ENCODE measurements at regions not wholly inside any gene's neighbourhood (a gene's known extent, or its start where the extent isn't known, plus 50 kb on each side); places are given as distances from the start of the nearest gene placed in this dataset.
"Not testable (repeated sequence)": the region's sequence is repeated elsewhere in the genome, so short reads cannot be mapped to it uniquely, and the experiment has no call there.

DNA sequence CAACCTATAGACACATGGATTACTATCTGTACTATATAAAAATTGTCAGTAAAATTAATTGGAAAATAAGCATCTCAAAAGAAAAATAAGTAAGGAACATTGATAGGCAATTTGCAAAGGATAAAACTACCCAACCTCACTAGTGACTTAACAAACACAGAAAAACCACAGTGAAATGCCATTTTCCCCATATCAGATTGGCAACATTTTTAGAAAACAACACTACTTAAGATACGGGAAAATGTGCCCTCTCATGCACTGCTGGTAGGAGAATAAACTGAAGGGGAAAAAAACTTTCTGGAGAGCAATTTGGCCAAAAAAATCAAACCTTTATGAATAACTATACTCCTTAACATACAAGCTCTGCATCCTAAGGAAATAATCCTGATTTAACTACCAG is 254.0 kb downstream of the DEPDC1B start:
- Mint-ChIP-seq H3K27me3 (no peaks in the 10 kb centered on the region), H3K4me3 (no peak overlapping the region), H3K4me1 (no peaks in the 10 kb centered on the region), H3K36me3 (ENCODE audit: insufficient read depth) (no peaks in the 10 kb centered on the region), H3K27ac (ENCODE audit: low read depth) (no peak overlapping the region), H3K9me3 (peaks cover 20% of the 10 kb centered on the region)
- no peak for ATAC-seq (replicated peaks; ENCODE audit: extremely low read depth, poor library complexity, severe bottlenecking)
- DNase-seq (ENCODE audit: low spot score in 2 of 2) = no peak

DNA sequence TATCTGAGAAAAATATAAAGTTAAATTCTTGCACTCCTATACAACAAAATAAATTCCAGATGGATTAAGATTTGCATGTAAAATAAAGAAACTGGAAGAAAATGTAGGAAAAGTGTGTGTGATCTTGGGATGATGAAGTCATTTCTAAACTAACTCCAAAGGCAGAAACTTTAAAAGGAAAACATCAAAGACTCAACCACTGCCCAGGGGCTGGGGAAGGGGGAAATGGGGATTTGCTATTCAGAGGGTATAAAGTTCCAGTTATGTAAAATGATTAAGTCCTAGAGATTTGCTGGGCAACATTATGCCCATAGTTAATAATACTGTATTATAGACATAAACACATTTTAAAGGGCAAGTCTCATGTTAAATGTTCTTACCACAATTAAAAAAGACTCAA is 254.5 kb downstream of the DEPDC1B start:
- no peaks in the 10 kb centered on the region for H3K36me3 Mint-ChIP-seq (ENCODE audit: insufficient read depth)
- H3K27me3 Mint-ChIP-seq = no peaks in the 10 kb centered on the region
- H3K27ac Mint-ChIP-seq (ENCODE audit: low read depth) = no peak overlapping the region
- H3K4me1 Mint-ChIP-seq = no peaks in the 10 kb centered on the region
- ATAC-seq (replicated peaks; ENCODE audit: extremely low read depth, poor library complexity, severe bottlenecking) = no peak
- peaks cover 22% of the 10 kb centered on the region for H3K9me3 Mint-ChIP-seq
- no peak for DNase-seq (ENCODE audit: low spot score in 2 of 2)
- H3K4me3 Mint-ChIP-seq = no peak overlapping the region

DNA sequence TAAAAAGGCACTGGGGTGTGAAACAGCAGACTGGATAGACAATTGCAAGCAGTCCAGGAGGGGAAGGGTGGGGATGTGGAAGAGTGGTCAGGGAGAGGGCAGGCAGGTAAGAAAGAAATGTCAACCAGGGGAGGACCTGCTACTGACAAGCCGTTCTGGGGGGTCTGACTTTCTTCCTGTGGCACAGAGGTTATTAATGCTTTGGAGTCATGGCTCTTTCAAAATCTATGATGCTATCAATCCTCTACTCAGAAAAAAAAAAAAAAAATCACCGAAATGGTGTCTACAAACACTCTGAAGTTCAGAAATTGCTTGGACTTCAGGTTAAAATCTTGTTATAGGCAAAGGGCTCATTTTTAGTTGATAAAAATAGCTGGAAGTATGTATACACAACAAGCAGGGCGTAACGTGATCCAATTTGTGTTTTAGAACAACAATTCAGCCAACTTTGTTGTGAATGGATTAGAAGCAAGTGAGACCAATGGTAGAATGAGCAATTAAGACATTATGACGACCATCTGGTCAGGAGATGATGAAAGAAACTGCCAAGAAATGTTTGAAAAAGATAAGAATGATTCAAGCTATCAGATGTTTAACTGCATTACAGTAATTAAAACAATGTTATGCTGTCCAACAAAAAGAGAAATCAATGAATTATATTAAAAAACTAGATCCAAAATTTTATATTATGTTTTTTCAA is 255.2 kb downstream of the DEPDC1B start:
- peaks cover 28% of the 10 kb centered on the region for H3K9me3 Mint-ChIP-seq
- no peaks in the 10 kb centered on the region for H3K36me3 Mint-ChIP-seq (ENCODE audit: insufficient read depth)
- ATAC-seq (replicated peaks; ENCODE audit: extremely low read depth, poor library complexity, severe bottlenecking) (no peak), DNase-seq (ENCODE audit: low spot score in 2 of 2) (no peak)
- no peak overlapping the region for H3K4me3 Mint-ChIP-seq
- no peaks in the 10 kb centered on the region for H3K4me1 Mint-ChIP-seq
- H3K27ac Mint-ChIP-seq (ENCODE audit: low read depth) = no peak overlapping the region
- H3K27me3 Mint-ChIP-seq = no peaks in the 10 kb centered on the region

DNA sequence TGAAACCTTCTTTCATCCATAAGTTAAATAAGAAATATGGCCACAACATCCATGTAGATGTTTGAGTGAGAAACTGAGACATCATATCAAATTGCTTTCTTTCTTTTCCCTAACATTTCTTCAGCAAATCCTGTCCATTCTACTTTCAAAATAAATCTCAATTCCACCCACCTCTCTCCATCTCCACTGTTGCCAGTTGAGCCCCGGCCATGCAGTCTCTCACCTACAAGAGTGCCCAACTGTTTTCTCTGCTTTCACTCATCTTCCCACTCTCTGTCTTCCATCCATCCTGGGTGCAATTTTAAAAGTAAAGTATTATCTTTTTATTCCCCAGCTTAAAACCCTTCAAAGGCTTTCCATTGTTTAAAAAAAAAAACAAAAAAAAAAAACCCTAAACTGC is 260.4 kb downstream of the DEPDC1B start:
- H3K27ac Mint-ChIP-seq (ENCODE audit: low read depth) = no peak overlapping the region
- no peaks in the 10 kb centered on the region for H3K36me3 Mint-ChIP-seq (ENCODE audit: insufficient read depth)
- H3K4me3 Mint-ChIP-seq = no peak overlapping the region
- no peaks in the 10 kb centered on the region for H3K27me3 Mint-ChIP-seq
- no peaks in the 10 kb centered on the region for H3K4me1 Mint-ChIP-seq
- no peak for DNase-seq (ENCODE audit: low spot score in 2 of 2)
- H3K9me3 Mint-ChIP-seq = peaks cover 30% of the 10 kb centered on the region
- ATAC-seq (replicated peaks; ENCODE audit: extremely low read depth, poor library complexity, severe bottlenecking) = no peak

DNA sequence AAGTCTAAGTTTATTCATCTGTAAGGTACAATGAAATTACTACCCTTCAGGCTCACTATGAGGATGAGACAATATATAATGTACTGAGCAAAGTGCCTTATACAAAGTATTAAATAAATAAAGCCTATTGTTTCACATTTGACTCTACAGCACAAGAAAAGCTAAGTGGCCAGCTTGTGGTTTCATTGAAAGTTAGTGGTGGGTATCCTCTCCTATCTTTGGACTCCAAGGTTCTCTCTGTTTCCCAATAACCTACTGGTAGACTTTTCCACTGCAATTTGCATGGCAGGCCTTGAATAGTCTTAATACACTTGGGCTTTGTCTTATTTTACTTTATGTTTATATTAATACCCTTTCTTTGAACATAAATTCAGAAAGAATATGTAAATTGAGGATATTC is 262.7 kb downstream of the DEPDC1B start:
- Mint-ChIP-seq H3K36me3 (ENCODE audit: insufficient read depth) (no peaks in the 10 kb centered on the region), H3K27me3 (no peaks in the 10 kb centered on the region), H3K4me1 (no peaks in the 10 kb centered on the region), H3K9me3 (peaks cover 21% of the 10 kb centered on the region), H3K27ac (ENCODE audit: low read depth) (no peak overlapping the region), H3K4me3 (no peak overlapping the region)
- no peak for ATAC-seq (replicated peaks; ENCODE audit: extremely low read depth, poor library complexity, severe bottlenecking)
- no peak for DNase-seq (ENCODE audit: low spot score in 2 of 2)

DNA sequence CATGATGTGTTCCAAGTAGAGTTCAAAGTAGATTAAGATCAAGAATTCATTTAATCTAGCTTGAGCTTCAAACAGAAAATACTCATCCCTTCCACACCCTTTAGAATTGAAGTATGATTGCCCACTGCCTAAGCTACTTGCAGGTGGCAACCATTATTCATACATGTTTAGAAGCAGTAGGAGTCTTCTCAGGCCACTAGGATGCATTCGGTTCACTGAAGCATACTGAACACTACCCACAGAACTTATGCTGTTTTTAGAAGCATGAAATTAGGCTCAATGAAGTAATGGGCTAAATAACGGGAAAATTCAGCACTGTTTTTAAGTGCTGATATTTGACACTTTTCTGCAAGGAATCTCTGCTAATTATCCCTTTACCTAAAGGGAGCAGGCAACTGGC is 263.4 kb downstream of the DEPDC1B start:
- no peaks in the 10 kb centered on the region for H3K27me3 Mint-ChIP-seq
- DNase-seq (ENCODE audit: low spot score in 2 of 2) = no peak
- H3K9me3 Mint-ChIP-seq = peaks cover 13% of the 10 kb centered on the region
- no peak overlapping the region for H3K27ac Mint-ChIP-seq (ENCODE audit: low read depth)
- H3K4me3 Mint-ChIP-seq = no peak overlapping the region
- no peaks in the 10 kb centered on the region for H3K4me1 Mint-ChIP-seq
- no peak for ATAC-seq (replicated peaks; ENCODE audit: extremely low read depth, poor library complexity, severe bottlenecking)
- H3K36me3 Mint-ChIP-seq (ENCODE audit: insufficient read depth) = no peaks in the 10 kb centered on the region

DNA sequence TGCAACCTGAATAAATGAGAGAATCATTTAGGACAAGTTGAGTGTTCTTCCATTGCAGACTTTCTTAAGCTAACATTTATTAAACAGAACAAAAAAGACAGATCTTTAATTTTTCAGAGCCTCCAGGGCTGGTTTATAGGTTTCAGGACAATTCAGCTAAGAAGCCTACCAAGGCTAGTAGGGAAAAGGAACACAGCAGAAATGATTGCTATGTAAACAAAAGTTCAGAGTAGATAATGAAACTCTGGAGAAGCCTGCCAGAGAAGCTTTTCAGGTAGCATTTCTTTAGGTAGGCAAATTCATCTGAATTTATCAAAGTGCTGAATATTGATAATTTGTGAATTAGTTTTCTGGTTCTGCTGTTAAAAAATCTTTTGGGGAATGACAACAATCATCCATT is 264.2 kb downstream of the DEPDC1B start:
- ATAC-seq (replicated peaks; ENCODE audit: extremely low read depth, poor library complexity, severe bottlenecking) = no peak
- H3K4me3 Mint-ChIP-seq = no peak overlapping the region
- no peak for DNase-seq (ENCODE audit: low spot score in 2 of 2)
- H3K27ac Mint-ChIP-seq (ENCODE audit: low read depth) = no peak overlapping the region
- no peaks in the 10 kb centered on the region for H3K36me3 Mint-ChIP-seq (ENCODE audit: insufficient read depth)
- H3K27me3 Mint-ChIP-seq = no peaks in the 10 kb centered on the region
- H3K9me3 Mint-ChIP-seq = peaks cover 10% of the 10 kb centered on the region
- H3K4me1 Mint-ChIP-seq = no peaks in the 10 kb centered on the region

DNA sequence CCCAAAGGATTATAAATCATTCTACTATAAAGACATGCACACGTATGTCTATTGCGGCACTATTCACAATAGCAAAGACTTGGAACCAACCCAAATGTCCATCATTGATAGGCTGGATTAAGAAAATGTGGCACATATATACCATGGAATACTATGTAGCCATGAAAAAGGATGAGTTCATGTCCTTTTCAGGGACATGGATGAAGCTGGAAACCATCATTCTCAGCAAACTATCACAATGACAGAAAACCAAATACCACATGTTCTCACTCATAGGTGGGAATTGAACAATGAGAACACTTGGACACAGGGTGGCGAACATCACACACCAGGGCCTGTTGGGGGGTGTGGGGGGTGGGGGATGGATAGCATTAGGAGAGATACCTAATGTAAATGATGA is 273.8 kb downstream of the DEPDC1B start:
- not testable (repeated sequence) for H3K9me3 Mint-ChIP-seq; ATAC-seq (replicated peaks; ENCODE audit: extremely low read depth, poor library complexity, severe bottlenecking); H3K4me3 Mint-ChIP-seq; H3K36me3 Mint-ChIP-seq (ENCODE audit: insufficient read depth); DNase-seq (ENCODE audit: low spot score in 2 of 2); H3K4me1 Mint-ChIP-seq; H3K27me3 Mint-ChIP-seq; H3K27ac Mint-ChIP-seq (ENCODE audit: low read depth)

DNA sequence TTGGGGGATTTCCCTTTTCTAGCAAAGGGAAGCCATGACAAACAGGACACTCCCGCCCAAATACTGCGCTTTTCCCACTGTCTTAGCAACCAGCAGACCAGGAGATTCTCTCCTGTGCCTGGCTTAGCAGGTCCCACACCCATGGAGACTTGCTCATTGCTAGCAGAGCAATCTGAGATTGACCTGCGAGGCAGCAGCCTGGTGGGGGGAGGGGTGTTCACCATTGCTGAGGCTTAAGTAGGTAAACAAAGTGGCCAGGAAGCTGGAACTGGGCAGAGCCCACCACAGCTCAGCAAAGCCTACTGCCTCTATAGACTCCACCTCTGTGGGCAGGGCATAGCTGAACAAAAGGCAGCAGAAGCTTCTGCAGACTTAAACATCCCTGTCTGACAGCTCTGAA is 279.2 kb downstream of the DEPDC1B start:
- not testable (repeated sequence) for H3K4me1 Mint-ChIP-seq; H3K36me3 Mint-ChIP-seq (ENCODE audit: insufficient read depth); H3K27me3 Mint-ChIP-seq; H3K27ac Mint-ChIP-seq (ENCODE audit: low read depth); H3K4me3 Mint-ChIP-seq; ATAC-seq (replicated peaks; ENCODE audit: extremely low read depth, poor library complexity, severe bottlenecking); DNase-seq (ENCODE audit: low spot score in 2 of 2)
- peaks cover 20% of the 10 kb centered on the region for H3K9me3 Mint-ChIP-seq

DNA sequence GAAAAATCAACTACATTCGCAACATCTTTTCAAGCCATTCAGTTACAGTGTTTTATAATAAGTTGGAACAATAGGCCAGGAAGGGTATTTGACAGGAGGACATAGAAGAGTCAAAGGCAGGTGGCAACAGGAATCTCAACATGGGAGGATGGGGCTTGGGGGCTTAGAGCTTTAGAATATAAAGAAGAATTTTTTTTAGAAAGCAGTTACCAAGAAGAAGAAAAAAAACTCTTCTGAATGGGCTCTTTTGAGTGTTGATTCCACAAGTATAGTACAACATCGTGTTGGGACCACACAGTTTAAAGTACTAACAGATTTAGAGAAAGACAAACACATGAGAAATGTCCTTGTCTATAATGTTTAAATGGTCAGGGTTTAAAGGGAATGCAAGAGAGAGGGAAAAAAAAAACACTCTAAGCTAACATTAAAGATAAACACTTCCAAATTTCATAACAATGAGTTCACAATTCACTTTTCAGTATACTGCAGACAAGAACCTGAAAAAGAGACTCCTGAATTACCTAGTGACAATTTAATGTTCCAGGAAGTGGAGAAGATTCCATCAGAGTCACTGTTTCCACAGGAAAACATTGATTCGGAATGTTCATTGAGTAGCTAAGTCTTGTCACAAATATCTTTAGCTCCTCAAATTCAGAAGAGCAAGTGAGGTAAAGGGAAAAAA is 282.3 kb downstream of the DEPDC1B start:
- Mint-ChIP-seq H3K4me1 (no peaks in the 10 kb centered on the region), H3K4me3 (no peak overlapping the region), H3K36me3 (ENCODE audit: insufficient read depth) (no peaks in the 10 kb centered on the region), H3K9me3 (peaks cover 12% of the 10 kb centered on the region), H3K27ac (ENCODE audit: low read depth) (no peak overlapping the region), H3K27me3 (no peaks in the 10 kb centered on the region)
- ATAC-seq (replicated peaks; ENCODE audit: extremely low read depth, poor library complexity, severe bottlenecking) = no peak
- DNase-seq (ENCODE audit: low spot score in 2 of 2) = no peak

DNA sequence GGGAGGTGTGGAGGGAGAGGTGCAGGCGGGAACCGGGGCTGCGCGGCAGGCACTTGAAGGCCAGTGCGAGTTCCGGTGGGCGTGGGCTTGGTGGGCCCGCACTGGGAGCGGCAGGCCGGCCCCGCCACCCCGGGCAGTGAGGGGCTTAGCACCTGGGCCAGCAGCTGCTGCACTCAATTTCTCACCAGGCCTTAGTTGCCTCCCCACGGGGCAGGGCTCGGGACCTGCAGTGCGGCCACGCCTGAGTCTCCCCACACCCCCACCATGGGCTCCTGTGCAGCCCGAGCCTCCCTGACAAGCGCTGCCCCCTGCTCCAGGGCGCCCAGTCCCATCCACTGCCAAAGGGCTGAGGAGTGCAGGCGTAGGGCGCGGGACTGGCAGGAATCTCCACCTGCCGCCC is 284.5 kb downstream of the DEPDC1B start:
- Mint-ChIP-seq H3K36me3 (ENCODE audit: insufficient read depth) (no peaks in the 10 kb centered on the region), H3K4me1 (no peaks in the 10 kb centered on the region), H3K27me3 (no peaks in the 10 kb centered on the region), H3K27ac (ENCODE audit: low read depth) (no peak overlapping the region), H3K9me3 (peaks cover 12% of the 10 kb centered on the region), H3K4me3 (no peak overlapping the region)
- ATAC-seq (replicated peaks; ENCODE audit: extremely low read depth, poor library complexity, severe bottlenecking) = no peak
- no peak for DNase-seq (ENCODE audit: low spot score in 2 of 2)

DNA sequence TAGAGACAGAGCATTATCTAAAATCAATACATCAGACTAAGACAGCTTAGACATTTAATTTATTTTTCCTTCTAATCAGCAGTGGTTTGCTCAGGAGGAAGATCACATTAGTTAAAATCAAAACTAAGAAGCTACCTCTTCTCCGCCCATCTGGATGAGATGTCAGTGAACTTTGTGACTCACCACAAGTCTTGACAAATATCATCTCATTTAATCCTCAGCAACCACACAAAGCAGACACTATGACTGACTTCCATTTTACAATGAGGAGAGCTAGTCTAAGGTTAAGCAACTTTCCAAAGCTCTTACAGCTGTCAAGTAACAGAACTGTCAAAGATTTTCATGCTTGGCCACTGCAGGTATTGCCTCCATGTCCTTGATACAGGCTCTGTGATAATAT is 289.5 kb downstream of the DEPDC1B start:
- no peaks in the 10 kb centered on the region for H3K4me1 Mint-ChIP-seq
- DNase-seq (ENCODE audit: low spot score in 2 of 2) (no peak), ATAC-seq (replicated peaks; ENCODE audit: extremely low read depth, poor library complexity, severe bottlenecking) (no peak)
- H3K9me3 Mint-ChIP-seq = no peaks in the 10 kb centered on the region
- no peaks in the 10 kb centered on the region for H3K36me3 Mint-ChIP-seq (ENCODE audit: insufficient read depth)
- no peaks in the 10 kb centered on the region for H3K27me3 Mint-ChIP-seq
- no peak overlapping the region for H3K27ac Mint-ChIP-seq (ENCODE audit: low read depth)
- no peak overlapping the region for H3K4me3 Mint-ChIP-seq

DNA sequence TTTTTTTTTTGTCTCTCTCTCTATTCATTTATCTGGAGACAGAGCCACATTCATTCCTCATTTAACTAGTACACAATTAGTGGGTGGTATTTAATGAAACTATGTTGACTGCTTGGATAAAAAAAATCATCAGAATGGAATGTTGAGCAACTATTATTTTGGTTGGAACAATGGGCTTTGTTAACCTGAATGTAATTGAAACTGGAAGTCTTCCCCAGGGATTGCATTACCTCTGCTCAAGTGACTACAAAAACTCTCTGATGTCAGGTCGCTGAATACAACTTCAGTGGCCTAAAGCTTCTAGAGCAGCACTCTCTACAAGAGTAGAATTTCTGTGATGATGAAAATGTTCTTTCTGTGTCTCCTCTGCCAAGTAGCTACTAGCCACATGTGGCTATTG is 295.8 kb downstream of the DEPDC1B start:
- H3K4me1 Mint-ChIP-seq = no peaks in the 10 kb centered on the region
- no peak overlapping the region for H3K4me3 Mint-ChIP-seq
- H3K27me3 Mint-ChIP-seq = no peaks in the 10 kb centered on the region
- H3K36me3 Mint-ChIP-seq (ENCODE audit: insufficient read depth) = no peaks in the 10 kb centered on the region
- ATAC-seq (replicated peaks; ENCODE audit: extremely low read depth, poor library complexity, severe bottlenecking) (no peak), DNase-seq (ENCODE audit: low spot score in 2 of 2) (no peak)
- peaks cover 5% of the 10 kb centered on the region for H3K9me3 Mint-ChIP-seq
- no peak overlapping the region for H3K27ac Mint-ChIP-seq (ENCODE audit: low read depth)
